Osteocyte (in vitro differentiated cells): ENCODE measurements at regions not wholly inside any gene's neighbourhood (a gene's known extent, or its start where the extent isn't known, plus 50 kb on each side); places are given as distances from the start of the nearest gene placed in this dataset.

Experiments used
- DNase-seq: peaks from one replicate; pipeline ENCODE4 v3.0.0; 2021; ENCODE audit warnings: mixed read lengths; ENCODE audit not compliant: unreplicated experiment; ENCODE audit errors: extremely low spot score
- H3K27ac Mint-ChIP-seq: one replicate; pipeline ENCODE4 v1.8.0; 2021; ENCODE audit warnings: mild to moderate bottlenecking, mixed read lengths; ENCODE audit not compliant: unreplicated experiment
- H3K27me3 Mint-ChIP-seq: one replicate; pipeline ENCODE4 v1.8.0; 2021; ENCODE audit warnings: mixed read lengths; ENCODE audit not compliant: unreplicated experiment
- H3K36me3 Mint-ChIP-seq: one replicate; pipeline ENCODE4 v1.8.0; 2021; ENCODE audit warnings: mixed read lengths; ENCODE audit not compliant: unreplicated experiment
- H3K4me1 Mint-ChIP-seq: one replicate; pipeline ENCODE4 v1.8.0; 2021; ENCODE audit warnings: mixed read lengths; ENCODE audit not compliant: unreplicated experiment
- H3K4me3 Mint-ChIP-seq: one replicate; pipeline ENCODE4 v1.8.0; 2021; ENCODE audit warnings: mild to moderate bottlenecking, moderate library complexity, mixed read lengths; ENCODE audit not compliant: unreplicated experiment
- H3K9me3 Mint-ChIP-seq: one replicate; pipeline ENCODE4 v1.8.0; 2021; ENCODE audit warnings: mixed read lengths; ENCODE audit not compliant: unreplicated experiment
- CTCF ChIP-seq: fragments of 200-600 bp; sonication (generic); IDR thresholded peaks from 2 replicates; pipeline ENCODE4 v1.5.0; 2021; ENCODE audit warnings: antibody characterized with exemption, mild to moderate bottlenecking, moderate library complexity

- H3K36me3 Mint-ChIP-seq = no peaks in the 10 kb centered on the region
- H3K27me3 Mint-ChIP-seq = peaks cover 2% of the 10 kb centered on the region
- TF ChIP-seq CTCF = no peak
- DNase-seq = no peak
- H3K4me1 Mint-ChIP-seq = no peaks in the 10 kb centered on the region
- no peak overlapping the region for H3K27ac Mint-ChIP-seq
- no peak overlapping the region for H3K4me3 Mint-ChIP-seq
- no peaks in the 10 kb centered on the region for H3K9me3 Mint-ChIP-seq
Measured at GRCh38 chr11:88039476-88040147, 135.6 kb downstream of the RAB38 start.

GRCh38 chr11:88038063-88038462, 137.2 kb downstream of the RAB38 start:
- H3K4me1 Mint-ChIP-seq = no peaks in the 10 kb centered on the region
- DNase-seq = no peak
- no peaks in the 10 kb centered on the region for H3K36me3 Mint-ChIP-seq
- peaks cover 2% of the 10 kb centered on the region for H3K27me3 Mint-ChIP-seq
- H3K9me3 Mint-ChIP-seq = no peaks in the 10 kb centered on the region
- TF ChIP-seq CTCF = no peak
- no peak overlapping the region for H3K4me3 Mint-ChIP-seq
- no peak overlapping the region for H3K27ac Mint-ChIP-seq

- peaks cover 2% of the 10 kb centered on the region for H3K27me3 Mint-ChIP-seq
- no peaks in the 10 kb centered on the region for H3K36me3 Mint-ChIP-seq
- no peak overlapping the region for H3K27ac Mint-ChIP-seq
- no peaks in the 10 kb centered on the region for H3K9me3 Mint-ChIP-seq
- no peak for DNase-seq
- H3K4me1 Mint-ChIP-seq = no peaks in the 10 kb centered on the region
- TF ChIP-seq CTCF = no peak
- no peak overlapping the region for H3K4me3 Mint-ChIP-seq
Measured at GRCh38 chr11:88036701-88037100, 138.5 kb downstream of the RAB38 start.

GRCh38 chr11:88035271-88035670, 140.0 kb downstream of the RAB38 start:
- DNase-seq = no peak
- Mint-ChIP-seq H3K4me3 (no peak overlapping the region), H3K9me3 (peaks cover 3% of the 10 kb centered on the region), H3K27ac (no peak overlapping the region), H3K27me3 (peaks cover 2% of the 10 kb centered on the region), H3K36me3 (no peaks in the 10 kb centered on the region), H3K4me1 (no peaks in the 10 kb centered on the region)
- no peak for TF ChIP-seq CTCF

- no peak for TF ChIP-seq CTCF
- peaks cover 2% of the 10 kb centered on the region for H3K27me3 Mint-ChIP-seq
- no peak for DNase-seq
- no peaks in the 10 kb centered on the region for H3K9me3 Mint-ChIP-seq
- no peaks in the 10 kb centered on the region for H3K36me3 Mint-ChIP-seq
- H3K27ac Mint-ChIP-seq = no peak overlapping the region
- no peaks in the 10 kb centered on the region for H3K4me1 Mint-ChIP-seq
- H3K4me3 Mint-ChIP-seq = no peak overlapping the region
Measured at GRCh38 chr11:88017666-88018065, 157.6 kb downstream of the RAB38 start.
